ENCODE measurements at regions not wholly inside any gene's neighbourhood (a gene's known extent, or its start where the extent isn't known, plus 50 kb on each side); places are given as distances from the start of the nearest gene placed in this dataset.

GRCh38 chr5:56456002-56456401 lies 222.9 kb upstream of the ANKRD55 start:
- TF ChIP-seq POLR2A (IDR thresholded peaks at IDR 0.05; ENCODE audit: low read depth, low read length): no peak
- no peak for TF ChIP-seq POLR2AphosphoS5 (IDR thresholded peaks at IDR 0.05; ENCODE audit: low read depth, low read length)
- no peak for TF ChIP-seq TAF1 (IDR thresholded peaks at IDR 0.05; ENCODE audit: borderline replicate concordance, low read depth, low read length)
